Ascending aorta (tissue), 2 donors: ENCODE measurements at regions not wholly inside any gene's neighbourhood (a gene's known extent, or its start where the extent isn't known, plus 50 kb on each side); places are given as distances from the start of the nearest gene placed in this dataset.

Experiments used
- DNase-seq, 2 donors: peaks; one replicate each; pipeline ENCODE4 v3.0.0-alpha.2; 2019; ENCODE audit warnings: low spot score in 2 of 2
- H3K27ac ChIP-seq, 2 donors: fragments of 200-600 bp; sonication (generic); one replicate each; pipeline ENCODE4 v1.5.1; 2016 to 2017; ENCODE audit warnings: mild to moderate bottlenecking in 1 of 2
- H3K27me3 ChIP-seq: fragments of 200-600 bp; sonication (generic); one replicate; pipeline ENCODE4 v1.5.1; 2017
- H3K36me3 ChIP-seq, 2 donors: fragments of 200-600 bp; sonication (generic); one replicate each; pipeline ENCODE4 v1.5.1; 2016
- H3K4me1 ChIP-seq, 2 donors: fragments of 200-600 bp; sonication (generic); one replicate each; pipeline ENCODE4 v1.5.1; 2016 to 2017; ENCODE audit warnings: mild to moderate bottlenecking in 1 of 2
- H3K4me3 ChIP-seq, 2 donors: fragments of 200-600 bp; sonication (generic); one replicate each; pipeline ENCODE4 v1.5.1; 2016 to 2017; ENCODE audit warnings: mild to moderate bottlenecking in 1 of 2
- H3K9me3 ChIP-seq, 2 donors: fragments of 200-600 bp; sonication (generic); one replicate each; pipeline ENCODE4 v1.5.1; 2016
- CTCF ChIP-seq, 3 experiments: fragments of 200-600 bp in 2 of 3; fragments of 450-650 bp in 1 of 3; sonication (generic) in 2 of 3; IDR thresholded peaks; one replicate each; pipeline ENCODE4 v1.5.1; 2016 to 2019; ENCODE audit warnings: antibody characterized with exemption in 3 of 3, mild to moderate bottlenecking in 1 of 3, moderate library complexity in 1 of 3
- intact Hi-C: fragments of 100-400 bp; cut with DNase I; formaldehyde crosslinking; loops from one replicate; pipeline ENCODE4 v1.15.1; 2023

- Histone ChIP-seq H3K4me3 (no peak overlapping the region), H3K27ac (no peak overlapping the region), H3K36me3 (no peaks in the 10 kb centered on the region), H3K27me3 (no peaks in the 10 kb centered on the region), H3K9me3 (peaks cover 2 to 10% of the 10 kb centered on the region in 2 donors), H3K4me1 (no peaks in the 10 kb centered on the region)
- DNase-seq, result no peak
- intact Hi-C loops, result no loop called here
- no peak for TF ChIP-seq CTCF (IDR thresholded peaks at IDR 0.05)
Measured at GRCh38 chr11:105449100-105449734, 160.7 kb upstream of the GRIA4 start.

- H3K36me3 ChIP-seq, result no peaks in the 10 kb centered on the region
- no peaks in the 10 kb centered on the region for H3K27me3 ChIP-seq
- peaks cover 5 to 15% of the 10 kb centered on the region in 2 donors for H3K9me3 ChIP-seq
- H3K27ac ChIP-seq, result no peak overlapping the region
- DNase-seq, result no peak
- TF ChIP-seq CTCF (IDR thresholded peaks at IDR 0.05), result no peak
- H3K4me1 ChIP-seq, result no peaks in the 10 kb centered on the region
- no peak overlapping the region for H3K4me3 ChIP-seq
- intact Hi-C loops, result no loop called here
Measured at GRCh38 chr11:105448703-105449079, 161.2 kb upstream of the GRIA4 start.

GRCh38 chr11:105447936-105448702 is 161.8 kb upstream of the GRIA4 start:
- no peak overlapping the region for H3K4me3 ChIP-seq
- no peak for DNase-seq
- no peaks in the 10 kb centered on the region for H3K36me3 ChIP-seq
- intact Hi-C loops, result no loop called here
- H3K9me3 ChIP-seq, result peaks cover 5 to 15% of the 10 kb centered on the region in 2 donors
- no peak overlapping the region for H3K27ac ChIP-seq
- no peaks in the 10 kb centered on the region for H3K4me1 ChIP-seq
- TF ChIP-seq CTCF (IDR thresholded peaks at IDR 0.05), result no peak
- no peaks in the 10 kb centered on the region for H3K27me3 ChIP-seq

GRCh38 chr11:105443623-105444022 is 166.2 kb upstream of the GRIA4 start:
- Histone ChIP-seq H3K9me3 (peaks cover 5 to 15% of the 10 kb centered on the region in 2 donors), H3K4me1 (no peaks in the 10 kb centered on the region), H3K27ac (no peak overlapping the region), H3K4me3 (no peak overlapping the region), H3K36me3 (no peaks in the 10 kb centered on the region), H3K27me3 (no peaks in the 10 kb centered on the region)
- intact Hi-C loops, result no loop called here
- no peak for DNase-seq
- TF ChIP-seq CTCF (IDR thresholded peaks at IDR 0.05), result no peak

- no peaks in the 10 kb centered on the region for H3K9me3 ChIP-seq
- intact Hi-C loops, result no loop called here
Measured at GRCh38 chr11:105432241-105432995, 177.5 kb upstream of the GRIA4 start.

More at GRCh38 chr11:105432241-105432995, 177.5 kb upstream of the GRIA4 start:
- no peaks in the 10 kb centered on the region for H3K27me3 ChIP-seq
- no peak overlapping the region for H3K27ac ChIP-seq
- no peaks in the 10 kb centered on the region for H3K36me3 ChIP-seq
- H3K4me1 ChIP-seq, result no peaks in the 10 kb centered on the region
- H3K4me3 ChIP-seq, result no peak overlapping the region
- TF ChIP-seq CTCF (IDR thresholded peaks at IDR 0.05), result no peak
- DNase-seq, result no peak
